Ishikawa (cell line): ENCODE measurements at regions not wholly inside any gene's neighbourhood (a gene's known extent, or its start where the extent isn't known, plus 50 kb on each side); places are given as distances from the start of the nearest gene placed in this dataset.

Experiments used
- CEBPB ChIP-seq: IDR thresholded peaks from 2 replicates; pipeline ENCODE4 v1.6.1; 2012
- CREB1 ChIP-seq: IDR thresholded peaks from 2 replicates; pipeline ENCODE4 v1.6.1; 2012; ENCODE audit warnings: low read depth
- EGR1 ChIP-seq: IDR thresholded peaks from 2 replicates; pipeline ENCODE4 v1.6.1; 2012
- EP300 ChIP-seq: IDR thresholded peaks from 2 replicates; pipeline ENCODE4 v1.6.1; 2012; ENCODE audit warnings: borderline replicate concordance
- FOXM1 ChIP-seq: IDR thresholded peaks from 2 replicates; pipeline ENCODE4 v1.6.1; 2012; ENCODE audit warnings: low read depth, borderline replicate concordance
- NFIC ChIP-seq: IDR thresholded peaks from 2 replicates; pipeline ENCODE4 v1.6.1; 2012
- RAD21 ChIP-seq: IDR thresholded peaks from 2 replicates; pipeline ENCODE4 v1.6.1; 2012; ENCODE audit warnings: low read depth
- REST ChIP-seq: IDR thresholded peaks from 2 replicates; pipeline ENCODE4 v1.6.1; 2012; ENCODE audit warnings: low read depth, mild to moderate bottlenecking
- TAF1 ChIP-seq: IDR thresholded peaks from 2 replicates; pipeline ENCODE4 v1.6.1; 2012; ENCODE audit warnings: low read depth, mild to moderate bottlenecking
- TCF12 ChIP-seq: IDR thresholded peaks from 2 replicates; pipeline ENCODE4 v1.6.1; 2012; ENCODE audit warnings: low read depth
- TEAD4 ChIP-seq: IDR thresholded peaks from 2 replicates; pipeline ENCODE4 v1.6.1; 2012
- YY1 ChIP-seq: IDR thresholded peaks from 2 replicates; pipeline ENCODE4 v1.6.1; 2012; ENCODE audit warnings: low read depth
- ZBTB7A ChIP-seq: IDR thresholded peaks from 2 replicates; pipeline ENCODE4 v1.6.1; 2012; ENCODE audit warnings: low read depth
- TF ChIP-seq, protein P1 (sequence below): IDR thresholded peaks from 2 replicates; pipeline ENCODE4 v1.6.1; 2012
- TF ChIP-seq, protein P2 (sequence below): IDR thresholded peaks from 2 replicates; pipeline ENCODE4 v1.6.1; 2012

DNA sequence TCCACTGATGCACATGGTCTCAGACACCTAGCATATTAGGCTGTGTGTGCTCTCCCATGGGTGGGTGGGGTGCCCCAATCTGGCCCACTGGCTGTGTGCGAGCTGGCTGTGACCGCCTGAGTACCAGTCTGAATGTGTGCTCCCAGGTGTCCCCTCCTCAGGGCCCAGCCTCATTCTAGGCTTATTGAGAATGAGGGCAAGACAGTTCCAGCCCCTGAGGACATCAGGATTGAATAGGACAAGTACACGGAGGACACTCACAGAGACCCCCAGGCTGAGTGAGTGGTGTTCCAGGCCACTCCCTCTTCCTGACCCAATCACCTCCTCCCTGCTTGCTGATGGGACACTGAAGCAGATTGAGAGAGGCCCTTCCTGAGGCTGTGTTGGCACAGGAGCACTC lies 116.1 kb upstream of the RAB6C start:
- TF ChIP-seq EP300 (no peak), YY1 (no peak), CREB1 (no peak), CEBPB (no peak), REST (no peak), EGR1 (no peak), FOXM1 (no peak), TCF12 (no peak), NFIC (no peak)
- TF ChIP-seq, protein P1, sequence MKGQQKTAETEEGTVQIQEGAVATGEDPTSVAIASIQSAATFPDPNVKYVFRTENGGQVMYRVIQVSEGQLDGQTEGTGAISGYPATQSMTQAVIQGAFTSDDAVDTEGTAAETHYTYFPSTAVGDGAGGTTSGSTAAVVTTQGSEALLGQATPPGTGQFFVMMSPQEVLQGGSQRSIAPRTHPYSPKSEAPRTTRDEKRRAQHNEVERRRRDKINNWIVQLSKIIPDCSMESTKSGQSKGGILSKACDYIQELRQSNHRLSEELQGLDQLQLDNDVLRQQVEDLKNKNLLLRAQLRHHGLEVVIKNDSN = no peak
- TF ChIP-seq, protein P2, sequence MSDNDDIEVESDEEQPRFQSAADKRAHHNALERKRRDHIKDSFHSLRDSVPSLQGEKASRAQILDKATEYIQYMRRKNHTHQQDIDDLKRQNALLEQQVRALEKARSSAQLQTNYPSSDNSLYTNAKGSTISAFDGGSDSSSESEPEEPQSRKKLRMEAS = no peak

GRCh38 chr2:129864719-129865118 lies 114.7 kb upstream of the RAB6C start:
- TF ChIP-seq RAD21 = no peak
- no peak for TF ChIP-seq CEBPB
- no peak for TF ChIP-seq REST
- TF ChIP-seq TAF1 = no peak
- no peak for TF ChIP-seq NFIC
- no peak for TF ChIP-seq YY1
- TF ChIP-seq TEAD4 = no peak
- TF ChIP-seq, protein P1 = no peak
- no peak for TF ChIP-seq EGR1
- no peak for TF ChIP-seq FOXM1
- TF ChIP-seq ZBTB7A = no peak
- TF ChIP-seq CREB1 = no peak
- TF ChIP-seq, protein P2 = no peak
- no peak for TF ChIP-seq TCF12
- no peak for TF ChIP-seq EP300

- no peak for TF ChIP-seq ZBTB7A
- TF ChIP-seq FOXM1 = no peak
- TF ChIP-seq TEAD4 = no peak
- no peak for TF ChIP-seq TAF1
- TF ChIP-seq TCF12 = no peak
- TF ChIP-seq NFIC = no peak
- no peak for TF ChIP-seq EGR1
- TF ChIP-seq YY1 = no peak
- TF ChIP-seq CREB1 = no peak
- TF ChIP-seq REST = no peak
- no peak for TF ChIP-seq RAD21
- TF ChIP-seq, protein P1 = no peak
- no peak for TF ChIP-seq CEBPB
- TF ChIP-seq EP300 = no peak
- TF ChIP-seq, protein P2 = no peak
Observed at GRCh38 chr2:129865976-129866375, 113.5 kb upstream of the RAB6C start.

DNA sequence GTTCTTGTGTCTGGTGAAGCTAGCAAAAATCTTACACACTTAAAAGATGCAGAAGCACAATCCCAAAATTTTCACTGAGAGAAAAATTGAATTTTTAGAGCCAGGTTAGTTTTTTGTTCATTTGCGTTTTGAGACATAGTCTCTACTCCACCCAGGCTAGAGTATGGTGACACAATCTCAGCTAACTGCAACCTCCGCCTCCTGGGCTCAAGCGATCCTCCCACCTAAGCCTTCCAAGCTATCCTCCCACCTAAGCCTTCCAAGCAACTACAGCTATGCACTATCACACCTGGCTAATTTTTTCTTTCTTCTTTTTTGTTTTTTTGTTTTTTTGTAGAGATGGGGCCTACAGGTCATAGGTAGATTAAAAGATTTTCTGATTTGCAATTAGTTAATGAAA lies 113.1 kb upstream of the RAB6C start:
- no peak for TF ChIP-seq EGR1
- no peak for TF ChIP-seq REST
- TF ChIP-seq CREB1 = no peak
- no peak for TF ChIP-seq NFIC
- TF ChIP-seq ZBTB7A = no peak
- TF ChIP-seq, protein P2 = no peak
- TF ChIP-seq, protein P1 = no peak
- no peak for TF ChIP-seq TAF1
- no peak for TF ChIP-seq TCF12
- no peak for TF ChIP-seq RAD21
- no peak for TF ChIP-seq EP300
